IPS-18c (cell line): ENCODE measurements at regions not wholly inside any gene's neighbourhood (a gene's known extent, or its start where the extent isn't known, plus 50 kb on each side); places are given as distances from the start of the nearest gene placed in this dataset.
A peak's percentile ranks its signal among the peaks of the same experiment; 100 is the strongest.

Experiments used
- H3K4me3 ChIP-seq: 2 replicates; pipeline ENCODE4 v1.7.0; 2013; ENCODE audit warnings: low read depth, mild to moderate bottlenecking, low read length, moderate library complexity; ENCODE audit not compliant: insufficient read depth
- H3K9me3 ChIP-seq: one replicate; pipeline ENCODE4 v1.6.1; 2013; ENCODE audit warnings: mild to moderate bottlenecking, low read length, moderate library complexity; ENCODE audit not compliant: control insufficient read depth, insufficient read depth

DNA sequence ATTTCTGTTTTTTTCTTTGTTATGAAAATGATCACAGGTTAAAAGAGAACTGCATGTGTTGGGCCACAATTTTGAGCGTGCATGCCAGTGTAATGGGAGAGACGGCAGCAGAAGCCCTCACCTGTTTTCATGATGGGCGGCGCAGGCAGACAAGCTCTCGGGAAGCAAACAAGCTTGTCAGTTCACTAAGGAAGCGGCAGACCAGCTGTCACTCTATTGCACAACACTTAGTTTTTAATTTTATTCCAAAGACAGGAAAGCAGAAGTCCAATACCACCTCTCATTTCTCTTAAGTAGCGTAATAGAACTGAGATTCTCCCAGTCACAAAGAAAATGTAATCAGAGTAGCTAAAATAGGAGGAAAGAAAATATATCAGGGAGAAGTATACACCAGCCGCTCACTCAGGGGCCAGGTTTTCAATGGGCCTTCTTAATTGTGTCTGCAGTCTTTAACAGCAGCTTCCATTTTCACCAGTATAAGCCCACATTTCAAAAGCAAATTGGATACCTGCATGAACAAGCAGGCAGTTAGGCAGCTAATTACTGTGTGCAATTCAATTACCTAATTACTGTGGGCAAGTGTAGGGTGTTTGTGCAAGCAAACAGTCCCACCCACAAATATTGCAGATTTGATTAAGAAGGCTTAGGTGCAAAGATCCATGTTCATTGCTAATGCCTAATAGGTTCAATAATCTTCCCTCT lies 711.4 kb downstream of the DIAPH3 start:
- no peaks in the 10 kb centered on the region for H3K9me3 ChIP-seq
- peak overlapping the region; percentile 5; the same call in 1 of the 2 replicates for H3K4me3 ChIP-seq

GRCh38 chr13:59458908-59459579 lies 704.7 kb downstream of the DIAPH3 start:
- no peak overlapping the region for H3K4me3 ChIP-seq
- H3K9me3 ChIP-seq: no peaks in the 10 kb centered on the region

DNA sequence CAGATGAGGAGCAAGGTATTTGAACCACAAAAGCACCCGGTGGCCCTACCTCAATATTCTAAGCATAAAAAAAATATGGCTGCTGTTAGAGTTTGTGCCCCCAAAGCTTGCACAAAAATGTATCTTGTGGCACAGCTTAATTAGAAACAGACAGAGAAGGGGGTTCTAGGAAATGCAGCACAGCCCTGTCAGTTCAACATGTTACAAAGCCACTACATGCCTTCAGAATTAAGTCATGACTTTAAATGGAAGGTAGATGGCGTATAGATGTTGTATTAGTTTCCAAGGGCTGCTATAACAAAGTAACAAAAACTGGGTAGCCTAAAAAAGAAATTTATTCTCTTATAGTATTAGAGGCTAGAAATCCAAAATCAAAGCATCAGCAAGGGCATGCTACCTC lies 703.8 kb downstream of the DIAPH3 start:
- Histone ChIP-seq H3K4me3 (no peak overlapping the region), H3K9me3 (no peaks in the 10 kb centered on the region)

- no peaks in the 10 kb centered on the region for H3K9me3 ChIP-seq
Measured at GRCh38 chr13:59461411-59461810, 702.3 kb downstream of the DIAPH3 start.

DNA sequence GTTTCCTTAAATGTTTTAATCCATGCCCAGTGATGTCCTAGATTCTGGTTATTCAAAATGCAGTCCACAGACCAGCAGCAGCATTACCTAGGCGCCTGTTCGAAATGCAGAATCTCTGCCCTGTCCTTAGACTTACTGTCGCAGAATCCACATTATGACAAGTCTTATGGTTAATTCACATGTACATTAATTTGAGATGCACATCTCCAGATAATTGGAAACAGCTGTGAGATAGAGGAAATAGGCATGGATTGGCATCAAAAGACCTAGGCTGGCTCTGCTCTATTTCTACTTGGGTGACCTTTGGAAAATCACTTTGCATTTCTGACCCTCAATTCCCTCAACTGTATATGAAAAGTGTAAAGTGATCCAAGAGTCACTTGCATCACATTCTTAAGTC lies 700.7 kb downstream of the DIAPH3 start:
- Histone ChIP-seq H3K4me3 (no peak overlapping the region), H3K9me3 (no peaks in the 10 kb centered on the region)

More at GRCh38 chr13:59461411-59461810, 702.3 kb downstream of the DIAPH3 start:
- H3K4me3 ChIP-seq: no peak overlapping the region

- no peaks in the 10 kb centered on the region for H3K9me3 ChIP-seq
- no peak overlapping the region for H3K4me3 ChIP-seq
Measured at GRCh38 chr13:59464926-59465325, 698.8 kb downstream of the DIAPH3 start.

DNA sequence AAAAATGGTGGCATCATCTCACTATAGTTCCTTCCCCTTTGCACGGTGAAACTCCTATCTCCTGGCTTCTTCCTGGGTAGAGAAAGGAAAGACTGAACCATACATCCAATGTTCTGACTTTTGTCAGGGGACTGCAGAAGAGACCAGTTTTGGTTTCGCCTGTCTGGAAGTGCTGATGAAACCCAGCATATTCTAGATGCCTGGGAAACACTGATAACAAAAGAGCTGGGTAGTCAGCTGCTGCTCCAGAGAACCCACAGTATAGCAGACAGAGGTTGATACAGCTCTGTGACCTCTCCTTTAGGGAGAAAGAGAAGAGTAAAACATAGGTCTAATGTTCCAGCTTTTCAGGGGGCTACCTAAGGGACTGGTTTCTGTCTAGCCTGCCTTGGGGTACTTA lies 695.3 kb downstream of the DIAPH3 start:
- Histone ChIP-seq H3K9me3 (no peaks in the 10 kb centered on the region), H3K4me3 (no peak overlapping the region)

GRCh38 chr13:59471106-59471505 lies 692.6 kb downstream of the DIAPH3 start:
- no peaks in the 10 kb centered on the region for H3K9me3 ChIP-seq
- H3K4me3 ChIP-seq: no peak overlapping the region

DNA sequence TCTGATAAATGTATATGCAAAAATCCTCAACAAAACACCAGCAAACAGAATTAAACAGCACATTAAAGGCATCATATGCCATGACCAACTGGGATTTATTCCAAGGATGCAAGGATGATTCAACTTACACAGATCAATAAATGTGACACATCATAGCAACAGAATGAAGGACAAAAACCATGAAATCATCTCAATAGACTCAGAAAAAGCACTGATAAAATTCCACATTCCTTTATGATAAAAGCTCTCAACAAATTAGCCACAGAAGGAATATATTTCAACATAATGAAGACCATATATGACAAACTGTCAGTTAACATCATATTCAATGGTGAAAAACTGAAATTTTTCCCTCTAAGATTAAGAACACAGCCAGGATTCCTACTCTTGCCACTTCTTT lies 691.6 kb downstream of the DIAPH3 start:
- Histone ChIP-seq H3K9me3 (no peaks in the 10 kb centered on the region), H3K4me3 (no peak overlapping the region)

- Histone ChIP-seq H3K9me3 (no peaks in the 10 kb centered on the region), H3K4me3 (no peak overlapping the region)
Measured at GRCh38 chr13:59474696-59475095, 689.0 kb downstream of the DIAPH3 start.

- Histone ChIP-seq H3K4me3 (no peak overlapping the region), H3K9me3 (no peaks in the 10 kb centered on the region)
Measured at GRCh38 chr13:59475911-59476310, 687.8 kb downstream of the DIAPH3 start.

- H3K4me3 ChIP-seq: no peak overlapping the region
- no peaks in the 10 kb centered on the region for H3K9me3 ChIP-seq
Measured at GRCh38 chr13:59476366-59476765, 687.4 kb downstream of the DIAPH3 start.

- Histone ChIP-seq H3K4me3 (no peak overlapping the region), H3K9me3 (no peaks in the 10 kb centered on the region)
Measured at GRCh38 chr13:59477011-59477410, 686.7 kb downstream of the DIAPH3 start.

GRCh38 chr13:59478908-59479307 lies 684.8 kb downstream of the DIAPH3 start:
- no peaks in the 10 kb centered on the region for H3K9me3 ChIP-seq

GRCh38 chr13:59479629-59480028 lies 684.1 kb downstream of the DIAPH3 start:
- no peaks in the 10 kb centered on the region for H3K9me3 ChIP-seq
- H3K4me3 ChIP-seq: no peak overlapping the region

More at GRCh38 chr13:59478908-59479307, 684.8 kb downstream of the DIAPH3 start:
- no peak overlapping the region for H3K4me3 ChIP-seq

DNA sequence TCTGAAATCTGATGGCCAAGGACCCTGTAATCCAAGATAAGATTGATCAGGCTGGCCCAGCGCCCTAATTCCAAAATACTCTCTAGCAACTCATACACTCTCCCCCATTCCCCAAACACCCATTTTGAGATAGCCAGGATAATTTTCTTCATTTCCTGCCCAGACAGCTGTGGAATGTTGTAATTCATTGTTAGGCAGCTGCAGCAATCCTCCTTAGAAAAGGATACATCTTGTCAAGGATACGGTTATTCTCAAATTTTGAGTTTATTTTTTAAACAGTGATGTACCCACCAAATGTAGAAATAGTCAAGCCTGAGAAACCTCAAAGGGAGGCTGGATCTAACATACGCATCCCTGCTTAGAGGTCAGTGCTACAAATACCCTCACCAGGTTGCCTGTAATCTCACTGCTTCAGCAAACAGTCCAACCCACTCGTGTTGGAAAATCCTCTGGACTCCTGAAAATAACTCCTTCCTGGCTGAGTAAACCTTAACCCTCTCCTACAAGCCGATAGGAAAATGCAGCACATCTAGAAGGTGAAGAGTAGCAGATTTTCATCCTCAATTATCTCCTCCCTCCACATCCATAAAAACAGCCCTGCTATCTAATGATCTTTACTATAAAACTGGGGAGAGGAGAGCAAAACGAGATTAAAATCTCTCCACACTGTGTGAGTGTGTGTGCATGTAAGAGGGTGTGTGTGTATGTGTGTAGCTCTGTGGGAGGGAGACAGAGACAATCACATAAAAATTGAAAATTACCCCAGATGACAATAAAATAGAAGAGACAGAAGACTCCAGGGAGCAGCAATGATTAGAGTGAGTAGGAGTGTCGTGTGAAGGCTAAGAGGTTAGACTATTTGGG lies 683.1 kb downstream of the DIAPH3 start:
- H3K9me3 ChIP-seq: no peaks in the 10 kb centered on the region
- H3K4me3 ChIP-seq: no peak overlapping the region

DNA sequence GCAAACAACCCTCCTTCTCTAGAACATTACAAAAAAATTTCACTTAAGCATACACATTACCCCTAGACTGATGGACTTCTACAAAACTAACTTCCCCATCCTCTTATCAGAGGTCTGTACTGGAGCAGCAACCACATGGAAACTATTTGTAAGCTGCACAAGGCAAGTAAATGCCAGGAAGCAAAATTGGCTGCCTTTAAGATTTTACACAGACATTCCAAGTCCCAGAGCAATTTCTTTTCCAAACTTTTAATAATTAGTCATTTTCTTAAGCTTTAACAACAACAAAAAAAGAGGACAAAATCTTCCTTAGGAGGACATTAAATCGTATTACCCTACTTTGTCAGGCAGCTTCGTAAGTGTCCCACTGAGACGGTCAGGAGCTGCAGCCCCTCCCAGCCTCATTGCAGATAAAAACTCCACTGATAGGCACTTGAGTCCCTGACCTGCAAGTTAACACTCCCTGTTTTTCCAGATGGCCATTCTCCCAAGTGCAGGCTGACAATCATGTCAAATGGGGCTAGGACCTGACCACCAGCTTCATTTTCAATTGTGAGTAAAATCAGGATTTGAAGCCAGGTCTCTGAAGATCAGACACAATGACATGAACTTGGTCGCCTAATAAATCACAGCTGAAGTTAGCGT lies 680.1 kb downstream of the DIAPH3 start:
- no peak overlapping the region for H3K4me3 ChIP-seq
- H3K9me3 ChIP-seq: no peaks in the 10 kb centered on the region
